Kidney (tissue), 13 donors: ENCODE measurements at regions not wholly inside any gene's neighbourhood (a gene's known extent, or its start where the extent isn't known, plus 50 kb on each side); places are given as distances from the start of the nearest gene placed in this dataset.

Experiments
- DNase-seq, 5 donors: peaks; one replicate each; pipeline ENCODE4 v3.0.0-alpha.2; 2013 to 2020
- FAIRE-seq: peaks from 2 replicates; lab custom pipeline; 2012; peaks lifted over from hg19 to GRCh38; lab: Jason Lieb, UNC
- H3K27ac ChIP-seq, 2 donors: one replicate each; pipeline ENCODE4 v1.7.0; 2013; ENCODE audit warnings: low read depth in 2 of 2, low read length in 2 of 2, inconsistent platforms in 1 of 2
- H3K27me3 ChIP-seq: one replicate; pipeline ENCODE4 v1.7.1; 2013; ENCODE audit warnings: low read length, inconsistent platforms; ENCODE audit not compliant: control insufficient read depth, insufficient read depth
- H3K36me3 ChIP-seq, 3 donors: one replicate each; pipeline versions ENCODE4 v1.7.0 to v1.7.1; 2013; ENCODE audit warnings: low read length in 3 of 3, control low read depth in 1 of 3, inconsistent platforms in 1 of 3; ENCODE audit not compliant: insufficient read depth in 3 of 3, control insufficient read depth in 2 of 3
- H3K4me1 ChIP-seq, 3 donors: one replicate each; pipeline versions ENCODE4 v1.7.0 to v1.7.1; 2013; ENCODE audit warnings: low read length in 3 of 3, inconsistent platforms in 1 of 3, low read depth in 1 of 3; ENCODE audit not compliant: control insufficient read depth in 2 of 3, insufficient read depth in 2 of 3
- H3K4me3 ChIP-seq, 3 donors: one replicate each; pipeline versions ENCODE4 v1.7.0 to v1.8.1; 2013; ENCODE audit warnings: low read length in 3 of 3, control low read depth in 1 of 3, inconsistent platforms in 1 of 3
- H3K9ac ChIP-seq, 3 donors: one replicate each; pipeline versions ENCODE4 v1.7.0 to v1.7.1; 2013; ENCODE audit warnings: low read length in 3 of 3, control low read depth in 1 of 3, inconsistent platforms in 1 of 3
- H3K9me3 ChIP-seq, 3 donors: one replicate each; pipeline versions ENCODE4 v1.7.0 to v1.7.1; 2013; ENCODE audit warnings: low read length in 3 of 3, control low read depth in 1 of 3, inconsistent platforms in 1 of 3; ENCODE audit not compliant: control insufficient read depth in 2 of 3, insufficient read depth in 1 of 3
- CTCF ChIP-seq: IDR thresholded peaks from 3 replicates; pipeline ENCODE4 v1.5.1; 2012; ENCODE audit warnings: mild to moderate bottlenecking, moderate library complexity, borderline replicate concordance; ENCODE audit not compliant: insufficient read depth; ENCODE audit errors: extremely low read depth
- intact Hi-C: fragments of 100-400 bp; cut with DNase I; formaldehyde crosslinking; loops from one replicate; pipeline ENCODE4 v1.11.1; 2022
- donor health status: control.
- donor health status: control.
- donor health status: control.
- donor health status: control.
- donor health status: control.
- donor health status: DM: yes; HTN: yes; CAD: no.
- donor health status: Normal renal cell carcinoma (clear cell type).

- Histone ChIP-seq H3K9ac (no peak overlapping the region), H3K36me3 (no peaks in the 10 kb centered on the region), H3K4me1 (no peaks in the 10 kb centered on the region), H3K27me3 (no peaks in the 10 kb centered on the region), H3K9me3 (no peaks in the 10 kb centered on the region), H3K4me3 (no peak overlapping the region), H3K27ac (no peak overlapping the region)
- TF ChIP-seq CTCF: no peak
- FAIRE-seq (no peak), DNase-seq (peak in 1 of 5 donors; percentile 1)
- intact Hi-C loops: no loop called here
These were observed 537.3 kb downstream of the SUCLA2 start for GRCh38 chr13:47463726-47464125.

DNA sequence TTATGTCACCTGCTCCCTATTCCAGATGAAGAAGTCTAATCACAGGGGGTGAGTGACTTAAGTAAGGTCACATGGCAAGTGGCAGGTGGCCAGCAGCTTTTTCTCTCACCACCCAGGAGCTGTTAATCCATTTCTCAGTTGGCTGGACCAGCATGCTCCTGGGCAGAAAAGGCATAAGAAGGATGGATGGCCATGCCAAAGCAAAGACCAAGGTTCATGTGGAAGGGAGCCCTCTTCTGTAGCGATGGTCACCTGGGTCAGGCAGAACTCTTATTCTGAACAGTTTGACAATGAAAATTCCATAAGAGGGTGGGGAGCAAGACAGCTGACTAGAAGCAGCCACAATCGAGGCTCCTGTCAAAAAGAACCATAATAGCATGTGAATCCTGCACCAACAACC is 538.1 kb downstream of the SUCLA2 start:
- H3K4me1 ChIP-seq: no peaks in the 10 kb centered on the region
- no peaks in the 10 kb centered on the region for H3K36me3 ChIP-seq
- H3K9ac ChIP-seq: no peak overlapping the region
- no peaks in the 10 kb centered on the region for H3K9me3 ChIP-seq
- TF ChIP-seq CTCF: no peak
- no peak overlapping the region for H3K4me3 ChIP-seq
- FAIRE-seq (no peak), DNase-seq (no peak)
- H3K27me3 ChIP-seq: no peaks in the 10 kb centered on the region
- intact Hi-C loops: no loop called here
- no peak overlapping the region for H3K27ac ChIP-seq

DNA sequence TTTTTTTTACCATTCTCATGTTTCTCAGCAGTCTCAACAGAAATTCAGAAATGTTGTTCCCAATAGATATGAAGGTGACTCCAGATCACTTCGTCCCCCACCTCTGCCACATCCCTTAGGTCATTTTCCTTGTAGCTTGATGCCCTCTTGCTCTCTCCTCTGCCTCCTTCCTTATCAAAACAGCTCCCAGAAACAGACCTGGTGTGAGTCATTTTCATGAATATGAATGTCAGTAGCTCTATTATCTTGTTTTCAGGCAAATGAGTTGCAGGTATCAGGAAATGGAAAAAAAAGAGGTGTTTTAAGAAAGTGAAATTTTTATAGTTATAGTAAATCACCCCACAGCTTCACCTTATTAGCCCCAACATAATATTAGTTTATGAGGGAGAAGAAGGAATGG is 539.3 kb downstream of the SUCLA2 start:
- no peak overlapping the region for H3K9ac ChIP-seq
- H3K27me3 ChIP-seq: no peaks in the 10 kb centered on the region
- no peak overlapping the region for H3K27ac ChIP-seq
- DNase-seq (no peak), FAIRE-seq (no peak)
- H3K4me3 ChIP-seq: no peak overlapping the region
- H3K9me3 ChIP-seq: no peaks in the 10 kb centered on the region
- no peaks in the 10 kb centered on the region for H3K36me3 ChIP-seq
- intact Hi-C loops: no loop called here
- no peak for TF ChIP-seq CTCF
- no peaks in the 10 kb centered on the region for H3K4me1 ChIP-seq

GRCh38 chr13:47459512-47459911 is 541.6 kb downstream of the SUCLA2 start:
- no peak for FAIRE-seq

More at GRCh38 chr13:47459512-47459911, 541.6 kb downstream of the SUCLA2 start:
- Histone ChIP-seq H3K36me3 (no peaks in the 10 kb centered on the region), H3K4me1 (no peaks in the 10 kb centered on the region), H3K27me3 (no peaks in the 10 kb centered on the region), H3K4me3 (no peak overlapping the region), H3K27ac (no peak overlapping the region), H3K9me3 (no peaks in the 10 kb centered on the region), H3K9ac (no peak overlapping the region)
- no peak for TF ChIP-seq CTCF
- intact Hi-C loops: no loop called here
- DNase-seq: peak in 1 of 5 donors; percentile 10
